SJCRH30 (cell line): ENCODE measurements at regions not wholly inside any gene's neighbourhood (a gene's known extent, or its start where the extent isn't known, plus 50 kb on each side); places are given as distances from the start of the nearest gene placed in this dataset.
A peak's percentile ranks its signal among the peaks of the same experiment; 100 is the strongest.
"Not testable (repeated sequence)": the region's sequence is repeated elsewhere in the genome, so short reads cannot be mapped to it uniquely, and the experiment has no call there.

Experiments
- DNase-seq, 2 experiments: peaks; one replicate each; pipeline ENCODE4 v3.0.0-alpha.2; 2015 to 2020
- H3K27ac ChIP-seq: fragments of 250-450 bp; sonication (Bioruptor Pico); 2 replicates; pipeline ENCODE4 v1.5.1; 2020; ENCODE audit warnings: mild to moderate bottlenecking, moderate library complexity
- H3K27me3 ChIP-seq: fragments of 250-450 bp; sonication (Bioruptor Pico); 2 replicates; pipeline ENCODE4 v1.5.1; 2020; ENCODE audit warnings: mild to moderate bottlenecking, moderate library complexity
- H3K36me3 ChIP-seq: fragments of 250-450 bp; sonication (Bioruptor Pico); 2 replicates; pipeline ENCODE4 v1.5.1; 2020; ENCODE audit warnings: mild to moderate bottlenecking, moderate library complexity
- H3K4me1 ChIP-seq: fragments of 250-450 bp; sonication (Bioruptor Pico); 2 replicates; pipeline ENCODE4 v1.5.1; 2020; ENCODE audit warnings: mild to moderate bottlenecking, moderate library complexity
- H3K4me3 ChIP-seq: fragments of 250-450 bp; sonication (Bioruptor Pico); 2 replicates; pipeline ENCODE4 v1.5.1; 2020; ENCODE audit warnings: mild to moderate bottlenecking, moderate library complexity
- H3K9me3 ChIP-seq: fragments of 250-450 bp; sonication (Bioruptor Pico); replicated peaks from 2 replicates; pipeline ENCODE4 v1.5.1; 2020; ENCODE audit warnings: mild to moderate bottlenecking, moderate library complexity

DNA sequence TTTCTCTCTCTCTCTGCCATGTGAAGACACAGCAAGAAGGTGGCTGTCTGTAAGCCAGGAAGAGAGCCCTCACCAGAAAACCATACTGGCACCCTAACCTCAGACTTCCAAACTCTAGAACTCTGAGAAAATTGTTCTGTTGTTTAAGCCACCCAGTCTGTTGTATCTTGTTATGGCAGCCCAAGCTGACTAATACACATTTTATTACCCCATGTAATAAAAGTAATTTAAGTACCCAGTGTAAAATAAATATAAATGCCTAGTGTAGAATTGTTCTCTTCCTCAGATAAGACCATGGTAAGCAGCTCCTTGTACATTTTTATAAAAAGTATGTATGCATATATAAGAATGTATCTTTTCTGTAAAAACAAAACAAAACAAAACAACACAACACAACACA is 119.7 kb downstream of the DTL start:
- Histone ChIP-seq H3K27me3 (no peaks in the 10 kb centered on the region), H3K4me3 (no peak overlapping the region), H3K36me3 (no peaks in the 10 kb centered on the region), H3K27ac (no peak overlapping the region), H3K9me3 (no peaks in the 10 kb centered on the region), H3K4me1 (no peaks in the 10 kb centered on the region)
- DNase-seq, result no peak

DNA sequence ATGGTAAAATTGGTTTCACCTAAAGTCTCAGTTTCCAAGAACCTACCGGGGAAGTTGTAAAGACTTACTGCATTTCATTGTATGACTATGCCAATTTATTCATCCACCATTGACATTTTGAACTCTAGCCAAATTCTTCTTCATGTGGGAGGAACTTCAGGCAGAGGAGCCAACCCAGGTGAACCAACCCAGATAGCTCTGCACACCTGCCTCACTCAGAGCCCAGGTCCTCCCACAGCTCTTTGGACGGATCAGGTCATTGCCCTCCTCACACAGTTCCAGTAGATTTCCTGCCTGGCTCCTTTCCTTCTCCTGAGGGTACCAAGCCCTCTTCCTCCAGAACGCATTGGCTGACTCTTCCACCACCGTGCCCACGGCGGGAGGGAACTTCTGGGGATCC is 121.7 kb downstream of the DTL start:
- DNase-seq, result no peak
- Histone ChIP-seq H3K4me3 (no peak overlapping the region), H3K27me3 (no peaks in the 10 kb centered on the region), H3K27ac (no peak overlapping the region), H3K4me1 (peaks cover 14% of the 10 kb centered on the region), H3K9me3 (no peaks in the 10 kb centered on the region), H3K36me3 (no peaks in the 10 kb centered on the region)

DNA sequence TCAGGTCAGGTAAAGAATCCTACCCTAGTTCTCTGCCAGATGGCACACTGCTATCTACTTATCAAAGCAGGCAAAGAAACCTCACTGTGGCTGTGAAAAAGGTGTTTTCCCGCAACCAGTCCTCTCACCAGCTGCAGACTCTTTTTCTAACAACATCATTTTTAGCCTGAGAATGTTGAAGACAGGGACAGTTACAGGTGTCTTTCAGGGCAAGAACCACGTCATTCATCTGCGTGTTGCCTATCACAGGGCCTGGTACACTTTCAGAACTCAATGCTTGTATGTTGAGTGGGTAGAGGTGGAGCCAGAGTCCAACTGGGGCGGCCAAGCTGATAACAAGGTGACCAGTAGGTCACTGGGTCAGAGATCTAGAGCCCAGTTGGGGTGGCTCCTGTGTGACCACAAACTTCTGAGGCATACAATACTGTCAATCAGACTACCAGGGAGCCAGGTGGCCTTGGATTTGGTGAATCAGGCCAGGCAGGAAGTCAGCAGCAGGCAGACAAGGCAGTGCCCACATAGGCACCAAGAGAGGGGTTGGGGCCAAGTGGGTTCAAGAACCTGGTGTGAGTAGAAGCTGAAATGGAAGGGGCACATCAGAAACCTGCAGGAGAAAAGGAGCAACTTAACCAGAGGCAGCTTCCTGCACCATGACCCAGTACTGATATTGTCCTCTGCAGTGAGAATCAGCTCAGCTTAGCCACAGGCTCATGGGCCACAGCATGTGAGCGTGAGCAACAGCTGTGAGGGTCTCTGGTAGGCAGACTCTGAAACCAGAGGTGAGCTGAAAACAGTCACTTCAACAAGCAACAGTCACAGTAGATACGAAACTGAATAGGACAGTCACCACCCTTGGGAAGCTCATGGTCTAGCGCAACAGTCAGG is 123.6 kb downstream of the DTL start:
- Histone ChIP-seq H3K4me3 (no peak overlapping the region), H3K36me3 (no peaks in the 10 kb centered on the region), H3K27me3 (no peaks in the 10 kb centered on the region), H3K4me1 (peaks cover 24% of the 10 kb centered on the region), H3K27ac (no peak overlapping the region), H3K9me3 (no peaks in the 10 kb centered on the region)
- DNase-seq, result peak in 1 of 2 experiments; percentile 22

DNA sequence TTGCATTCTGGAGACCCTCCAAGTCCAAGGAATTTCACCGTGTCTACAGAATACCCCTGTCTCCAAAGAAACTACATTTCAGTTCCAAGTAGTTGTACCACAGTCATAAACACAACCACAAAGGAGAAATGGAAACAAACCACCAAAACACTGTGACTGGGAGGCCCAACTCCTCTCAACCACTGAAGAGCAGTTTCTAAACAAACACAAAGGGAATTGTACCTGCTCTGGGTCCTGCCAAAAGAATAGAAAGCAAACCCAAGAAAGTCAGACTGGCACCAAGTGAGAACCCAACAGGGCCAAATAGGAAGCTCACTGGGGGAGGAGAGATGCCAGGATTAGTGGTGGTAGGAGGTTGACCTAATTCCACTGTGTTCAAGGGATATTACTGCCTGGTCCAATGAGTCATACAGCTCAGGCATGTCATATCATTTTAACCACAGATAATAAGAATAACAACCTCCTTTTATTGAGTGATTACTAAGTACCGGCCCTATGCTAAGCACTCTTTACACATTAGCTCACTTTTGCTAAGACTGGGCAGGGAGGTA is 123.9 kb upstream of the PPP2R5A start:
- H3K27me3 ChIP-seq, result no peaks in the 10 kb centered on the region
- no peak overlapping the region for H3K4me3 ChIP-seq
- no peaks in the 10 kb centered on the region for H3K36me3 ChIP-seq
- H3K9me3 ChIP-seq, result no peaks in the 10 kb centered on the region
- H3K4me1 ChIP-seq, result peaks cover 24% of the 10 kb centered on the region
- DNase-seq, result peak; percentile 46 to 58
- H3K27ac ChIP-seq, result no peak overlapping the region; the same call in 1 of the 2 replicates

DNA sequence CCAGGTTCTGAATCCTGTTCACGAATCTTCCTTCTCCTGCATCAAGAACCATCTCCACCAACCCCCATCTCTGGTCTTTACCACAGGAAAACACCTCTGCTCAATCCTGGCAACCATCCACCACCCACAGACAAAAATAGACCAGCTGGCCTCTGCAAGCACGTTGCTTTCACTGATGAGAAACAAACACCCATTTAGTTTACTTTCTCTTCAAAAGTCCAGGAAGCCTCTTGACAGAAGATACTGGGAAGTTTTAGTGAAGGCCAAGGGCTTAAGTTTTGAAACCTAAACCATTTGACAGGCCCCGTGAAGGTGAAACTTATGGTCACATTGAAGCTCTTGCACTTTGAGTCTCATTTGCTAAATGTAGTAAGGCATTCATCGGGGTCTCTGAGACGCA is 122.6 kb upstream of the PPP2R5A start:
- Histone ChIP-seq H3K4me1 (peaks cover 35% of the 10 kb centered on the region), H3K27ac (no peak overlapping the region), H3K27me3 (no peaks in the 10 kb centered on the region), H3K4me3 (no peak overlapping the region), H3K36me3 (no peaks in the 10 kb centered on the region), H3K9me3 (no peaks in the 10 kb centered on the region)
- DNase-seq, result peak; percentile 57 to 72

DNA sequence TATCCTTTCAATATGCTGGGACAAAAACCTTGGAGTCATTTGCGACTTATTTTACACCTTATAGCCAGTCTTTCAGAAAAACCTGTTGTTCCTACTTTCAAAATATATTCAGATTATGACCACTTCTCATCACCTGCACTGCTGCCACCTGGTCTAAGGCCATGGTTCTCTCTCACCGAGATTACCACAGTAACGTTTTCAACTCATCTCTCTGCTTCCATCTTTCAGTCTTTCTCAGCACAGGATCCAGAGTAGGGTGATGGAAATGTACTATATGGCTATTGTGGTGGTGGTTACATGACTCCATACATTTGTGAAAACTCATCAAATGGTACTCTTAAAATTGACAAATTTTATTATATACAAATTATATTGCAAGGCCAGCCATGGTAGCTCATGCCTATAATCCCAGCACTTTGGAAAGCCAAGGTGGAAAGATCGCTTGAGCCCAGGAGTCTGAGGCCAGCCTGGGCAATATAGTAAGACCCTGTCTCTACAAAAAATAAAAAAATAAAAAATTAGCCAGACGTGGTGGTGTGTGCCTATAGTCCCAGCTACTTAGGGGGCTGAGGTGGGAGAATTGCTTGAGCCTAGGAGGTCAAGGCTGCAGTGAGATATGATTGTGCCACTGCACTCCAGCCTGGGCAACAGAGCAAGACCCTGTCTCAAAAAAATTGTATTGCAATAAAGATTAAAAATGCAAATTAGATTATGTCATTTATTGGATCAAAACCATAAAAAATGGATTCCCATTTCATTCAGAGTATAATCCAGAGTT is 120.9 kb upstream of the PPP2R5A start:
- Histone ChIP-seq H3K9me3 (no peaks in the 10 kb centered on the region), H3K4me1 (peaks cover 35% of the 10 kb centered on the region), H3K27me3 (no peaks in the 10 kb centered on the region), H3K36me3 (no peaks in the 10 kb centered on the region), H3K27ac (no peak overlapping the region), H3K4me3 (no peak overlapping the region)
- DNase-seq, result no peak

DNA sequence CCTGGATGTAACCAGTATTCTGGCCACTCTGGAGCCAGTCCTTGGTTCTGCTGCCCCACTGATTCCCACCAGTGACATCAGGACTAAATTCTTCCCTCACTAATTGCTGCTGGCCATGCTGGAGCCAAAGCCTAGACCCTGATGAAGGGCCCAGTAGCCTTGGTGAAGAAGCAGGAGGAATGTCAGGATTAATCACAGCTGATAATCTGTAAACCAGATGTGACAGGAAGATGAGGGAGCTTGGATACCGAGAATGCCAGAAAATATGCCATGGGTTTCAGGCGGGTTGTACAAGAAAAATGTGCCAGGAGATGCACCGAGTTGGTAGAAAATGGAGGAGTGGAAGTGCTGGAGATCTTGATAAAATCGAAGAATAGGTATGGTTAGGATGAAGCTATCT is 119.0 kb upstream of the PPP2R5A start:
- no peak overlapping the region for H3K27ac ChIP-seq
- no peaks in the 10 kb centered on the region for H3K9me3 ChIP-seq
- no peaks in the 10 kb centered on the region for H3K27me3 ChIP-seq
- no peak overlapping the region for H3K4me3 ChIP-seq
- peaks cover 29% of the 10 kb centered on the region for H3K4me1 ChIP-seq
- DNase-seq, result no peak
- H3K36me3 ChIP-seq, result no peaks in the 10 kb centered on the region

DNA sequence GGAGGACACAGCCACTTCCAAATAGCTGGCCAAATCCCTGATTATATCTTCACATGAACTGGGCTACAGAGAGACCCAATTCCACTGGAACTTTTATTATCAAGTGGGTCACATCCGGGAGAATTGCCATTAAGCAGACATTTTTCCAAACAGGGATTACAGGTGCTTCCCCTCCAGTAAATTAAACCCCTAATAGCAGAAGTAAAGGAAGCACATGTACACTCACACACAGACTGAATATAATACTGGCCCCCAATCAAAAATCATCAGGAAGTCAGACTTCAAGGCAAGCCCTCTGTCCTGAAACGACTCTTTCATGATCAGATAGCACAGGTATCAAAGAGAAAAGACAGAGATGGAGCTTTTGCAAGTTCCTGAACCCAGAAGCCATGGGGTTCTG is 118.6 kb upstream of the PPP2R5A start:
- Histone ChIP-seq H3K4me1 (peaks cover 25% of the 10 kb centered on the region), H3K4me3 (no peak overlapping the region), H3K9me3 (no peaks in the 10 kb centered on the region), H3K36me3 (no peaks in the 10 kb centered on the region), H3K27ac (no peak overlapping the region), H3K27me3 (no peaks in the 10 kb centered on the region)
- DNase-seq, result no peak

DNA sequence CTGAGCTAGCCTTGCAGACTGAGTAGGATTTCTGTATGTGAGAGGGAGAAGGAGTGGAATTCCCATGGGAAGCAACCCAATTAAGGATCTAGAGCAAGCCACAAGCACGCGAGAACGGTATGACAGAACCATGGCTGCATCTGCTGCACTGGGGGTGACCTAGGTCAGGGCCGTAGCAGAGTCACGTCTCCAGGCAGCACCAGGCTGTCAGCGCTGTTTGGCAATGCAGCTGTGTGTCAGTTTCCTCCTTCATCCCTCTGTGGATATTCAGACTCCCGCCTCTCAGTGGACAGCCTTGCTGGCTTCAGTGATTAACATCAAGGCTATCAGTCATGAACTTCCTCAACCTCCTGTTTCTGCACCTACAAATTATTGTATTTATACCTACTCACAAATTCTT is 118.1 kb upstream of the PPP2R5A start:
- no peak overlapping the region for H3K27ac ChIP-seq
- H3K27me3 ChIP-seq, result no peaks in the 10 kb centered on the region
- H3K4me1 ChIP-seq, result peaks cover 22% of the 10 kb centered on the region
- peak; percentile 68 to 69 for DNase-seq
- no peaks in the 10 kb centered on the region for H3K36me3 ChIP-seq
- H3K4me3 ChIP-seq, result no peak overlapping the region
- H3K9me3 ChIP-seq, result no peaks in the 10 kb centered on the region

DNA sequence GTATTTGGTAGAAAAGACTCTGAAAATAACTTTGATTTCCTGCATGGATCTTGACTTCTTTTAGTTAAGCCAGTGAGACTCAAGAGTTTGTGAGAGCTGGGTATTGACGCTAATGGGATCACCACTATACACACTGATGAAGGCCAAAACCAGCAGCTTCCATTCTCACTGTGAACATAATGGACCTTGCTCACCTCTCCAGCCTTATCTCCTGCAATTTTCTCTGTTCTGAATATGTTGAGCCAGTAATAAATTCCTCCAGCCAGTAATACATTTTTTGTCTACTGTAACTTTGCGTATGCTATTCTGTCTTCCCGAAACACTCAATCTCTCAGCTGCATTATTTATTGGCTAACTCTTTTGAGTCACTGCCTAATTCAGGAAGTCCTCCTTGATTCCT is 111.6 kb upstream of the PPP2R5A start:
- no peak overlapping the region for H3K4me3 ChIP-seq
- no peak overlapping the region for H3K27ac ChIP-seq
- DNase-seq, result no peak
- no peaks in the 10 kb centered on the region for H3K27me3 ChIP-seq
- no peaks in the 10 kb centered on the region for H3K4me1 ChIP-seq
- H3K36me3 ChIP-seq, result no peaks in the 10 kb centered on the region
- 0 out of 2 replicates have a peak, but pooled peaks cover 3% of the 10 kb centered on the region for H3K9me3 ChIP-seq

DNA sequence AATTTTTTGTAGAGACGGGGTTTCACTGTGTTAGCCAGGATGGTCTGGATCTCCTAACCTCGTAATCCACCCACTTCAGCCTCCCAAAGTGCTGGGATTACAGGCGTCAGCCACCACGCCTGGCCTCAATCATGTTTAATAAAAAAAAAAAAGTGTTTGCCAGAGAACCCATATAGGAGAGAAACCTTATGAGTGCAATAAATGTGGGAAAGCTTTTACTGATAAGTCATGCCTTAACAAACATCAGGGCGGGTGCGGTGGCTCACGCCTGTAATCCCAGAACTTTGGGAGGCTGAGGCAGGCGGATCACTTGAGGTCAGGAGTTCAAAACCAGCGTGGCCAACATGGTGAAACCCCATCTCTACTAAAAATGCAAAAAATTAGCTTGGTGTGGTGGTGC is 110.9 kb upstream of the PPP2R5A start:
- not testable (repeated sequence) for H3K4me1 ChIP-seq, H3K27ac ChIP-seq, H3K4me3 ChIP-seq, H3K36me3 ChIP-seq, DNase-seq, H3K27me3 ChIP-seq, H3K9me3 ChIP-seq

DNA sequence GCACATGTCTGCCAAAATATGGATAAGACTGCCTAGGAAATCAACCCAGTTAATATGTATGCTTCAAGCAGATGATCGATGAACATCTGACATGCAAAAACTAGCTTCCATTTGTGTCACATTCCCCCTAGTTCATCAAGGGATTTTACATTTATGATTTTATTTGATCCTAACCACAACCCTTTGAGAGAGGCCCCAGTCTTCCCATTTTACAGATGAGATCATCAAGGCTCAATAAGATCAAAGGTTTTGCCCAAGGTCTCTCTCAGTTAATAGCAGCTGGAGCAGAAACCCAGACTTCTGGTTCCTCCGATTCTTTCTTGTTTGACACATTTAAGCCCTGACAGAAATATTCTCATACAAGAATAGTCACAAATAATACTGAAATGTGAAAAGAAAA is 107.7 kb upstream of the PPP2R5A start:
- Histone ChIP-seq H3K4me1 (no peaks in the 10 kb centered on the region), H3K27ac (no peak overlapping the region), H3K9me3 (0 out of 2 replicates have a peak, but pooled peaks cover 3% of the 10 kb centered on the region), H3K27me3 (no peaks in the 10 kb centered on the region), H3K4me3 (no peak overlapping the region), H3K36me3 (no peaks in the 10 kb centered on the region)
- no peak for DNase-seq

DNA sequence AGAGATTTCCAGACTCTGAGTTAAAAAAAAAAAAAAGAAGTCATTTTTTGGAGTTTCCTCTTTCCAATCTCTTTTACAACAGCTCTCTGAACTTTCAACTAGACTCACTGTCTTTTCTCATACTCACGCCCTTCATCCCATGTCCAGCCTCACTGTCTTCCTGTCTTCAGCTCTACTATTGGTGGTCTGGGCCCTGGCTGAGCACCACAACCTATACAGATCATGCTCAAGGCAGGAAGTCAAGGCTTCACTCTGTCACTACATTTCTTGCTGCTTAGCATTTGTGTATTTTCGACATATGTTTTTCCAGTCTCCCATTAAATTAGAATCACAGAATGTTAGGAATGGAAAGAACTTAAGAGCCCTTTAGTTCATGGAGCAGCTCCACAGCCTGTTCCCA is 106.4 kb upstream of the PPP2R5A start:
- no peaks in the 10 kb centered on the region for H3K36me3 ChIP-seq
- H3K4me3 ChIP-seq, result no peak overlapping the region
- no peak overlapping the region for H3K27ac ChIP-seq
- no peak for DNase-seq
- no peaks in the 10 kb centered on the region for H3K27me3 ChIP-seq
- 0 out of 2 replicates have a peak, but pooled peaks cover 3% of the 10 kb centered on the region for H3K9me3 ChIP-seq
- no peaks in the 10 kb centered on the region for H3K4me1 ChIP-seq

DNA sequence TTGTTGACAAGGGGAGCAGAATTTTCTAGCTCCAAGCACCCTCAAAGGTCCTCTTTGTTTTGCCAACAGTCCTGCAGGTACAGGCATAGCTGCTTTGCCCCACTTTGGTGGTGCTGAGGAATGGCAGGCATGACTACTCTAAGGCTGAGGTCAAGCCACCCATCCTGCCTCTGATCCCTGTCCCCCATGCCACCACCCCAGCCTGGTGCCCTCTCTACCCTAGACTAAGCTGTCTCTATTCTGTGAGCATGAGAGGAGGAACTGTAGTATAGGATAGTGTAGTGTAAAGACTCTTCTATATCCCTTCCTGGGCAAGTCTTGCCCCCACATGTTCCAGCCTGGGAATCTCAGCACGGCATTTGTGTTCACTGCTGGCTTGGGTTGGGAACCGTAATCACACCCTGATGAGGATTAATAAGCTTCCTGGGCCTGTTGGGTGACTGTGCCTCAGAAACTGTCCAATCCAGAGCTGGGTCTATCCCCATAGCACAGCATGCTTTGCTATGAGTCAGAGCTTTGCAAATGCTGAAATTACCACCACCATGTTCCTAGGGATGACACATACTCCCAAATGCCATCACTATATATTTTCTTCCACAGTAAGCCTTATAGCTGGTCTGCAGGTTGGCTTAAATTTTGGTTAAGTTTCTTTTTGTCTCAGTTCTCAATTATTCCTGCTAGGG is 105.7 kb upstream of the PPP2R5A start:
- Histone ChIP-seq H3K9me3 (0 out of 2 replicates have a peak, but pooled peaks cover 3% of the 10 kb centered on the region), H3K36me3 (no peaks in the 10 kb centered on the region), H3K27ac (no peak overlapping the region), H3K27me3 (no peaks in the 10 kb centered on the region), H3K4me1 (no peaks in the 10 kb centered on the region), H3K4me3 (no peak overlapping the region)
- DNase-seq, result peak; percentile 26 to 32
